ENCODE measurements at regions not wholly inside any gene's neighbourhood (a gene's known extent, or its start where the extent isn't known, plus 50 kb on each side); places are given as distances from the start of the nearest gene placed in this dataset.

GRCh38 chr13:107473253-107473652 lies 742.1 kb downstream of the LIG4 start:
- POLR2A ChIA-PET = no interaction called here
- CTCF ChIA-PET = no interaction called here
- Mint-ChIP-seq H3K4me1 (no peaks in the 10 kb centered on the region), H3K36me3 (no peaks in the 10 kb centered on the region), H3K4me3 (no peak overlapping the region), H3K27ac (no peak overlapping the region), H3K27me3 (ENCODE audit: low read depth) (no peaks in the 10 kb centered on the region), H3K9me3 (no peaks in the 10 kb centered on the region)
- TF ChIP-seq ZNF425 (CRISPR knock-in tag; conservative IDR thresholded peaks at IDR 0.05) = no peak
- DNase-seq (ENCODE audit: low spot score) (no peak), ATAC-seq (no peak)

GRCh38 chr13:107466326-107467099 lies 748.8 kb downstream of the LIG4 start:
- H3K4me1 Mint-ChIP-seq = 0 out of 2 replicates have a peak, but pooled peaks cover 3% of the 10 kb centered on the region
- H3K27me3 Mint-ChIP-seq (ENCODE audit: low read depth) = no peaks in the 10 kb centered on the region
- no peak overlapping the region for H3K4me3 Mint-ChIP-seq
- no peak for ATAC-seq
- TF ChIP-seq NR1H2 (CRISPR knock-in tag; IDR thresholded peaks at IDR 0.05) = no peak
- no peak for TF ChIP-seq CREM (CRISPR knock-in tag; IDR thresholded peaks at IDR 0.05)
- no peak for TF ChIP-seq ZBTB21 (CRISPR knock-in tag; IDR thresholded peaks at IDR 0.05; ENCODE audit: borderline replicate concordance)
- no peak for TF ChIP-seq ATF3 (CRISPR knock-in tag; conservative IDR thresholded peaks at IDR 0.05)
- TF ChIP-seq SP1 (CRISPR knock-in tag; conservative IDR thresholded peaks at IDR 0.05) = no peak
- no peak for TF ChIP-seq ZNF219 (CRISPR knock-in tag; IDR thresholded peaks at IDR 0.05; ENCODE audit: borderline replicate concordance)
- no peak for TF ChIP-seq ZNF532 (CRISPR knock-in tag; IDR thresholded peaks at IDR 0.05; ENCODE audit: borderline replicate concordance)
- TF ChIP-seq SOX15 (CRISPR knock-in tag; IDR thresholded peaks at IDR 0.05) = no peak
- no peak for TF ChIP-seq CBFB (CRISPR knock-in tag; IDR thresholded peaks at IDR 0.05; ENCODE audit: low read depth)
- TF ChIP-seq NR2C2 (CRISPR knock-in tag; IDR thresholded peaks at IDR 0.05) = no peak
- TF ChIP-seq ZNF121 (CRISPR knock-in tag; IDR thresholded peaks at IDR 0.05) = no peak
- no peaks in the 10 kb centered on the region for H3K36me3 Mint-ChIP-seq
- H3K27ac Mint-ChIP-seq = no peak overlapping the region
- H3K9me3 Mint-ChIP-seq = no peaks in the 10 kb centered on the region
- ChIA-PET POLR2A (no interaction called here), CTCF (no interaction called here)
- DNase-seq (ENCODE audit: low spot score) = no peak

- POLR2A ChIA-PET = no interaction called here
- Mint-ChIP-seq H3K4me3 (no peak overlapping the region), H3K27ac (no peak overlapping the region), H3K9me3 (no peaks in the 10 kb centered on the region), H3K27me3 (ENCODE audit: low read depth) (no peaks in the 10 kb centered on the region), H3K4me1 (peaks cover 13% of the 10 kb centered on the region), H3K36me3 (no peaks in the 10 kb centered on the region)
- CTCF ChIA-PET = no interaction called here
- ATAC-seq = no peak
- DNase-seq (ENCODE audit: low spot score) = no peak
- TF ChIP-seq ESRRA (CRISPR knock-in tag; IDR thresholded peaks at IDR 0.05; ENCODE audit: borderline replicate concordance) (no peak), MYBL2 (CRISPR knock-in tag; IDR thresholded peaks at IDR 0.05) (no peak), SOX15 (CRISPR knock-in tag; IDR thresholded peaks at IDR 0.05) (no peak), JUN (CRISPR knock-in tag; IDR thresholded peaks at IDR 0.05) (no peak), NR2C2 (CRISPR knock-in tag; IDR thresholded peaks at IDR 0.05) (no peak), KAT7 (CRISPR knock-in tag; IDR thresholded peaks at IDR 0.05; ENCODE audit: borderline replicate concordance) (no peak), CTCF (IDR thresholded peaks at IDR 0.05) (no peak), GABPB1 (CRISPR knock-in tag; IDR thresholded peaks at IDR 0.05) (no peak), ELF4 (CRISPR knock-in tag; IDR thresholded peaks at IDR 0.05; ENCODE audit: low read depth) (no peak), HMGXB4 (CRISPR knock-in tag; IDR thresholded peaks at IDR 0.05) (no peak), ZNF423 (CRISPR knock-in tag; IDR thresholded peaks at IDR 0.05) (no peak), E2F5 (CRISPR knock-in tag; IDR thresholded peaks at IDR 0.05) (no peak)
Measured at GRCh38 chr13:107462501-107462900, 752.8 kb downstream of the LIG4 start.
